ENCODE measurements at regions not wholly inside any gene's neighbourhood (a gene's known extent, or its start where the extent isn't known, plus 50 kb on each side); places are given as distances from the start of the nearest gene placed in this dataset.

DNA sequence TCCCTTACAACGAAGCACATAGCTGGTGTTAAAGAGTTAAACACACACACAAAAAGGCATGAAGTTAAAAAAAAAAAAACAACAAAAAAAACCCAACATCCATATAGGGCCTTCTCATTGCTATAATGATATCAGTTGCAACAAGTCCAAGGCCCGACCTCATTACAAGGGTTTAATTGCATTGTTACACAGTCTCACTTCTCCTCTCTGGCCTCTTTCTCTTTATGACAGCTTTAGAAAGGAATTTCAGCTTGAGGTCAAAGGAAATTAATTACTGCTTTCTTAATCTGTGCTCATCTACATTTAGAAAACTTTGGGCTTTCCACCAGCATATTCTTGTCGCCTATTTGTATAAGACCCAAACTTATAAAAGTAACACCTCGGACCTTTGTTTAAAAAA, 342.1 kb downstream of the NR2F2 start:
- no peak for DNase-seq (ENCODE audit: low read depth)

DNA sequence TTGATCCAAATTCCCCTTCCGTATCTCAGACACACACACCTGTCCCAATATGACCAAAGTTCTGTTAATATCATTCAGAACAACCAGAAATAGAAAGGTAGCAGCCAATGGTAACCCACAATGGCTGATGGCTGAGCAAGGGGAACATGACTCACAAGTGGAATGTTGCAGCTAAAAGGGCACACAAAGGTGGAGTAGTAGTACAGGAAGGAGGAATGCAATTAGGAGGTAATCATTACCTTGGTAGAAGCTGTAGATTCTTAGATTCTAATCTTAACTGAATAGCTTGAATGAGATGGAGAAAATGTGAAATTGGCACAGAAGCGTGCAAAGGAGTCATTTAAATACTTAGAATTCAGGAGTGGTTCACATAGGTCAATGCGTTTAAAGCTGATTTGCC, 347.9 kb downstream of the NR2F2 start:
- no peak for DNase-seq (ENCODE audit: low read depth)

- DNase-seq (ENCODE audit: low read depth), result no peak
Measured at GRCh38 chr15:96687388-96688107, 357.0 kb downstream of the NR2F2 start.

- no peak for DNase-seq (ENCODE audit: low read depth)
Measured at GRCh38 chr15:96690733-96691132, 360.2 kb downstream of the NR2F2 start.

- no peak for DNase-seq (ENCODE audit: low read depth)
Measured at GRCh38 chr15:96692826-96693225, 362.3 kb downstream of the NR2F2 start.

DNA sequence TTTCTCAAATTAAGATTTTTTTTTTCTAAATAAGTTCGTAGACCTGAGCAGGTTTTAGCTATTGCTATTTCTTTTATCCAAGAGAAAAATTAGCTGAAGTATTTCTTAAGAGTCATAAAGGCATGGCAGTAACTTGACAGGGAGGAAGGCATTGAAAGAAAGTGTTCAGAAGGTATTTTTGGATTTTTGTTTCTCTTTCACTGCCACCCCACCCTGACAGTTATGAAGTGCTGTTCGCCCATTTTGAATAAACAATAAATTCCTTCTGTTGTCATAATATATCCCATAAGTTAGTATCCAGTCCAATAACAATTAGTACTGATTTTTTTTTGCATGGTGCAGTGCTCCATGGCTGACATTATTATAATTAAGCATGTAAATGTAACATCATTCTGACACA, 363.0 kb downstream of the NR2F2 start:
- no peak for DNase-seq (ENCODE audit: low read depth)

DNA sequence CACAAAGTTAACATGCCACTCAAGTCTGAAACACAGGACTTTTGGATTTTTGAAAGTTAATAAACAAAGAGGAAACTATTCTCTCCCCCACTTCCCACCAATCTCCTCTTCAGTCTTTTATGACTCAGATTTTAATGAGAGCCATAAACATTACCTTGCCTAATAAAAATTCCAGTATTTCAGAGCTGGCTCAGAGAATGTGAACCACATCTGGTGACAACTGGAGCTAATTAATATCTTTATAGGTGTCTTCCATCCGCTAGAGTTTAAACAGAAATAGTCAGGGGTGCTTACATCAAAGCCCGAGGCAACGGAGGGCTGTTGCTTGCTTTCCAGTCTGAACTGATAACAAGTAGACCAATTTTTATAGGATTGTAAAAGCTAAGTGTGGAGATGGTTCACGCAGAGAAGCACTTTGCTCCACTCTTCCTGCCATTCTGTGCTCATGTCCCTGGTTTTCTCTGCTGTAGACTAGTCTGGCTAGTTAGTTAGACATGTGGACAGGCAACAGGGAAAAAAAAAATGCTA, 363.6 kb downstream of the NR2F2 start:
- no peak for DNase-seq (ENCODE audit: low read depth)

DNA sequence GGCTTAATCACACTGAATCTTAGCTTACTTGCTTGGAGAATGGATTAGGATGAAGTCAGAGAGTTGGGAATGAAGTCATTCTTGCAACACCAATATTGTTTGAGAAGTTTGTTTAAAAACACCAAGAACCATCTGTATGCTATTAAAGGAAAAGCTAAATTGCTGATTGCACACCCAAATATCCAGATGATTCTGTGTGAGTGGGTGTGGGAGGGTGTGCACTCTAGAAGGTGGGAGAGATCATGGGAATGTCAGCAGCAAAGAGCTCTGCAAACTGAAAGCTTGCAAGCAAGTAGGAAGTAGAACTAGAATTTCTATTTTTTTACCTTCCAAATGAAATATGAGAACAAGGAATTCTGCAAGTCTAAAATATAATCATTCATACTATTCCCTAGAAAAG, 364.9 kb downstream of the NR2F2 start:
- DNase-seq (ENCODE audit: low read depth), result no peak

DNA sequence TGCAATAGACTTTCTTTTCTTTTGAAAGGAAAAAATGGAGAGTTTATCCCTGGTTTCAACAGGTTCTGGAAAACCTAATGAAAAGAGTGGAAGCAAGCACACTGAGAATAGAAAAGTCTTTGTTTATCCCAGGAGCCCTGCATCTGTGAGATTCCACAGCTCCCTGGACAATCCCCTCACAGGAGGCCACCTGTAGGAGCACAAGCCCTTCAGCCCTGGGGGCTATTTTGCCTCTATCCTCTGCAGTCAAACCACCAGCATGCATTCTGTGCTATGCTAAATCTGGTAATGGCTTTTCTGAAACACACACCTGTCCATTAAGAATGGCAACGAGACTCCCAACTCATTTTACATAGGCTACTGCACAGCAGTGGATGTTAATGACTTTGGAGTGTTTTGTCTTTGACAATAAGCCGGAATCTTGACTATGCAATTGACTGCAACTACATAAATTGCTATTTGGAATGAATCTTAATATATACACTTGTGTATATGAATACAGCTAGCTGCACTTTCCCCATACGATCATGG, 369.4 kb downstream of the NR2F2 start:
- DNase-seq (ENCODE audit: low read depth), result no peak

- no peak for DNase-seq (ENCODE audit: low read depth)
Measured at GRCh38 chr15:96700555-96700954, 370.1 kb downstream of the NR2F2 start.

DNA sequence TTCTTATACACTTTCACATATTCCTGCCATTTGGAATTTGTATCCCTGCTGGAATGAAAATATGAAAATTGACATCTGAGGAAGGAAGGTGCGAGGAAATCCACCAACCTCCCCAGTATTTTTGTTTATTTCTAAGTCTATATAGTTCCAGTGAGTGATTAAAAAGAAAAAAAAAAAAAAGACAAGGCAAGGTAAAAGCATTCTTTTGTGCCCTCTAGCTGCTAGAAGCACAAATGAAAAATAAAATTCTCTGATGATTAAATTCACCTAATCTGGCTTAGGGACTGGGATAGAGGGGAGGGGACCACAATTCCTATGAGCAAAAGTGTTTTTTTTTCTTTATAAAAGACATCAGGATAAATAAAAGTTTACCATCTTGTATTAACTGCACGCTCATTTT, 370.9 kb downstream of the NR2F2 start:
- no peak for DNase-seq (ENCODE audit: low read depth)

DNA sequence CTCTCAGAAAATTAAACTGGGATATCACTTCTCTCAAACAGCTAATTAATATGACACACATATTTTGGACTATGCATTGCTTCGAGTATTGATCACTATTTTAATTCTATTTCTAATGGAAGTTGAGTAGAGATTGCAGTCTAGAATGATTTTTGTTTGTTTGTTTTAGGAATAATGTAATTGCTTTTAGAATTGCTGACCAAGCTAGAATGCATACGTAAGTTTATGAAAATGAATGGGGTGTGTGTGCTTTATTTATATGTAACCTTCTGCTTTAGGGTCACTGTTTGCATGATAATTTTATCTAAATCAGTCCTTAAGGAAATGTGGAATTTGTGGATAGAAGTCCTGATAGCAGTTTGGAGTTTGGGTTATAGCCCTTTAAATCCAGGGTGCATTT, 371.4 kb downstream of the NR2F2 start:
- DNase-seq (ENCODE audit: low read depth), result no peak

GRCh38 chr15:96702589-96702988, 372.1 kb downstream of the NR2F2 start:
- DNase-seq (ENCODE audit: low read depth), result no peak

DNA sequence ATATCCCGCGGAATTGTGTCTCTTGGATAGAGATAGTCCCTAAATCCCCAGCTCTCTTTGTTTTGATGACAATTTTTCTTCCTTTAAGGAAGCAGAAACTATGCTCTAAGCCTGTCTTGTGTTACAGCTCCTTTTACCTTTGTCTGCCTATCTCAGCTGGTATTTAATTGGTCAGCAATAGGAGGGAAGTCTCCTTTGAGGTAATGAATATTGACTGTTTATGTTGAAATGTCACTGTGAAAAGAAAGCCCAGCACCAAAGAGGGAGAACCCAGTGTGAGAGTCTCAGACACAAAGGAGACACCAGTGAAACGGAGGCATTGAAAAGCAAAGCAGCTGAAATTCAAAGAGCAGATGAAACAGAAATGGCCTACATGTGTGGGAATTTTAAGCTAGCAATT, 372.6 kb downstream of the NR2F2 start:
- no peak for DNase-seq (ENCODE audit: low read depth)

DNA sequence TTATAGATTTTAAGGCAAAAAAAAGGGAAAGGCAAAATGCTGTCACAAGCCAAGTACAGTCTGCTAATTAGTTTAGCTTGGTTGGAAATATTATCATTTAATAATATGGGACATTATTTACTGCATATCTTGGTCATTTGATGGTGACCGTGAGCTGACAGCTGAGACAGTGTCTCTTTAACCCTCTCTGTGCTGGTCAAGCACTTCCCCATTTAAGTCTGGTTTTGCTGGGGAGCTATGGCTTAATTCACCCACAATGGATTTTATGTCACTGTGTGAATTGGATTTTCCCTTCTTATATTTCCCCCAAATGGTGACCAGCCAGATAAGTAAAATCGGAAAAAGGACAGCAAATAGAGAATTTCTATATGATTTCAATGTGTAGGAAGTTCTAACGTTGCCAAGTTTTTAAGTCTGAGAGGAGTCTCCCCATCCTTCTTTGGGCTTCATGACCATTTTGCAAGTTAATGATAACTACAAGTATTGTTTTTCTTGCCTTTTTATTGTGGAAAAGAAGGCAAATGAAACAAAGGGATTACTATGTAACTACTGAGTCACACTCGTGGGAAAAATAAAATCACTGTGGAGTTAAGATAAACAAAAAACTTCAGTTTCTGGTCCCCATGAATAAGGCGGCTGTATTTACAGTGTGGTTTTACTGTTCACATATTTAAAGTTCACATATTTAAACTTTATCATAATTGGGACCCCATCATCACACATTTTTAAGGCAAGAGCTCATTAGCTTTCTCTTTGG, 373.5 kb downstream of the NR2F2 start:
- DNase-seq (ENCODE audit: low read depth), result no peak

DNA sequence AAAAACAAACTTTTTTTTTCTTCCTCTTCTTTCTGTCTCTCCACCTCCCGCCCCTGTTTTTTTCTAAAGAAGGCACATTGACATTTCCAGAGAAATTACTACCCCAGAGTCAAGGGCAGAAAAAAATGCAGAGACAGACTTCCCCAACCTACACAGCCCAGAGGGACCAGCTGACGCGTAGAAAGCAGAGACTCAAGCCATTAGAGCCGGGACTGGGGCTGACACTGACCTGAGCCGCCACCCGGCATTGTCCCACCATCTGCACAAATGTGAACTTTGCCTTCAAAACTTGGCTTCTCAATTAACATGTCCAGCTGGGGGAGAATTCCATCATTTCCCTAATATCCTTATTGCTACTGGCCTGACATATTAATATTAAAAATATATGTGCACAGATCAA, 385.6 kb downstream of the NR2F2 start:
- DNase-seq (ENCODE audit: low read depth), result no peak

DNA sequence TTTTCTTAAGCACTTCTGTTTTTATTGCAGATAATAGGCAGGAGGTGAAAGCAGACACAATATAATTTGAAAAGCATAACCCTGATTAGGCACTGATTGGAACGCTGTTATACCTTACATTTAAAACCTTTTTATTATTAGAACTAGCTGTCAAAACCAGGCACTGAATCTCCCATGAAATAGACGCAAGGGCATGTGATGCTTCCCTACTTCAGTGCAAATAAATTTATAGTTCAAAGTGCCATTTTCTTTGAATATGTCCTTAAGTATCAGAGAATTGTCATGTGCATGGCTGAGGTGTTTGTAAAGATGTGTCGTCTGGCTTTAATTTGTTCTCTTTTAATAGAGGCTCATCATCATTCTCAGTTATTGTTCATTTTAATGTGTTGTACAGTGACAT, 386.0 kb downstream of the NR2F2 start:
- no peak for DNase-seq (ENCODE audit: low read depth)

- DNase-seq (ENCODE audit: low read depth), result no peak
Measured at GRCh38 chr15:96720251-96720650, 389.8 kb downstream of the NR2F2 start.

DNA sequence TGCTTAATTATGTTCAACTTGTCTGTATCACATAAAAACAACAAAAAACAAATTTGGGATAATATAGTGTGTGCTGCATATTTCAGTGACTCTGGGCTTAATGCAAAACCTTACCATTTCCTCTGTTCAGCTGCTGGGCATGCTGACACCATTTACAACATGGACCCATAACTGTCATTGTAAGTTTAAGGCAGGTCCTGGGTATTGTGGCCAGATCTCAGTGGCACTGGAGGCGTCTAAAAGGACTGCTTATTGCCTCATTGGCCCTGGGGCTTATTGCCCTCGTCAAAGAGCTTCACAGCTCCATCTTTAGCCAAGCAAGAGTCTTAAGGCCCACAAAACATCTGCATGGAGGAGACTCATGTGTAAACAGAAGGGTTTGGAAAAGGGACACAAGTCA, 390.2 kb downstream of the NR2F2 start:
- no peak for DNase-seq (ENCODE audit: low read depth)

GRCh38 chr15:96728591-96728990, 398.1 kb downstream of the NR2F2 start:
- DNase-seq (ENCODE audit: low read depth), result no peak

GRCh38 chr15:96732704-96733103, 402.2 kb downstream of the NR2F2 start:
- no peak for DNase-seq (ENCODE audit: low read depth)

DNA sequence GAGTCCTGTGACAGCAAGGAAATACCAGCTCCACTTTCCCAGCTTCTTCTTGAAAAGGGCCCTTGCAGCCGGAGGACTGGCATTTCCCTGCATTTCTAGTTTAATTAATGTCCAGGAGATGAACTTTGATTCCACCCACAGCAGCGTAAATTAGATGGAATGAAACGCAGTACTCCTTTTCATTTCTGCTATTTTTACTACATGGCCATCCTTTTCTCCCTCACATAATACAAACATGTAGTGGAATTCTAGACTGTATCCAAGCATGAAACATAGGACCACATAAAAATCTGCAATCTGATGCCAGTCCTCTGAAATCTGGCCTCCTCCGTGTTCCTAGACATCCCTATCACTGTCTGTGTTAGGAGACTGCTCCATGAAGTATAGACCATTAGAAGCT, 403.2 kb downstream of the NR2F2 start:
- no peak for DNase-seq (ENCODE audit: low read depth)

DNA sequence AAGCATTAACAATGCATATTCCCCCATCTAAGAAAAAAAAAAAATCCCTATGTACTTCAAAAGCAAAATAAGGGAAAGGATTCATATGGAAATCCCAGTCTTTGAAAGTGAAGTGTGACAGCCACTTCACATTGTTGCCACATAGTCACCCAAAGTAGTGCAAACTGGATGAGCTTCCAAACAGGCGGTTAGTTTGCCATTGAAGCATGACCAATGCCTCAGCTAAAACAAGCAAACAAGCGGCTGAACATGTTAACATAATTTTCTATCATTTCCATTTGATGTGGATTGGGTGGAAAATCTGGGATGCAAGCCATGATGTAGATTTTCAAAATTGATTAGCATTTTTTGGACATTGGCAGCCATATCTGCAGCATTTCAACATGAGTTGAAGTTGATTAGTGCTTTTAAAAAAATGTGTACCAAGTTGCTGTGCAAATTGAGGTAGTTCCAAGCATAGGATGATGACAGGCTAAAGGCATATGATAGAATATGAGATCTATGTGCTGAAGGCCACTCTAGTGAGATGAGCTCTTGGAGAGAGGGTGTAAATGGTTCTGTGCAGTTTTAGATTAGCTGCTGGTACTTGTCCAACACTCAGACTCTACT, 405.2 kb downstream of the NR2F2 start:
- no peak for DNase-seq (ENCODE audit: low read depth)

Measured in GM04504 (cell line).